ENCODE measurements at regions not wholly inside any gene's neighbourhood (a gene's known extent, or its start where the extent isn't known, plus 50 kb on each side); places are given as distances from the start of the nearest gene placed in this dataset.

GRCh38 chr1:184258525-184258924 is 128.3 kb upstream of the C1orf21 start:
- DNase-seq (ENCODE audit: low read depth in 2 of 2), result no peak
- Histone ChIP-seq H4K20me1 (ENCODE audit: control insufficient read depth, extremely low read depth, insufficient read depth, low read length) (no peaks in the 10 kb centered on the region), H3K27me3 (ENCODE audit: control insufficient read depth, insufficient read depth, low read length) (no peaks in the 10 kb centered on the region), H3K79me2 (ENCODE audit: control insufficient read depth, insufficient read depth, low read length) (no peaks in the 10 kb centered on the region), H3K36me3 (ENCODE audit: control insufficient read depth, insufficient read depth, low read length) (no peaks in the 10 kb centered on the region), H2AFZ (ENCODE audit: low read length) (no peak overlapping the region), H3K9ac (ENCODE audit: insufficient read depth, low read length) (no peak overlapping the region), H3K4me1 (ENCODE audit: control insufficient read depth, extremely low read depth, insufficient read depth, low read length) (peaks cover 2% of the 10 kb centered on the region), H3K9me3 (ENCODE audit: control insufficient read depth, insufficient read depth, low read depth, low read length) (no peaks in the 10 kb centered on the region), H3K27ac (ENCODE audit: insufficient read depth, low read length) (no peak overlapping the region), H3K4me2 (ENCODE audit: extremely low read depth, insufficient read depth, low read length) (no peak overlapping the region), H3K4me3 (replicated peaks in 1 of 4; ENCODE audit: control extremely low read depth in 1 of 4, insufficient read depth in 1 of 4, low read depth in 3 of 4, low read length in 4 of 4) (no peak overlapping the region)
- no peak for TF ChIP-seq EZH2 (IDR thresholded peaks at IDR 0.05; ENCODE audit: low read length, missing control alignments)
- TF ChIP-seq, protein P1, sequence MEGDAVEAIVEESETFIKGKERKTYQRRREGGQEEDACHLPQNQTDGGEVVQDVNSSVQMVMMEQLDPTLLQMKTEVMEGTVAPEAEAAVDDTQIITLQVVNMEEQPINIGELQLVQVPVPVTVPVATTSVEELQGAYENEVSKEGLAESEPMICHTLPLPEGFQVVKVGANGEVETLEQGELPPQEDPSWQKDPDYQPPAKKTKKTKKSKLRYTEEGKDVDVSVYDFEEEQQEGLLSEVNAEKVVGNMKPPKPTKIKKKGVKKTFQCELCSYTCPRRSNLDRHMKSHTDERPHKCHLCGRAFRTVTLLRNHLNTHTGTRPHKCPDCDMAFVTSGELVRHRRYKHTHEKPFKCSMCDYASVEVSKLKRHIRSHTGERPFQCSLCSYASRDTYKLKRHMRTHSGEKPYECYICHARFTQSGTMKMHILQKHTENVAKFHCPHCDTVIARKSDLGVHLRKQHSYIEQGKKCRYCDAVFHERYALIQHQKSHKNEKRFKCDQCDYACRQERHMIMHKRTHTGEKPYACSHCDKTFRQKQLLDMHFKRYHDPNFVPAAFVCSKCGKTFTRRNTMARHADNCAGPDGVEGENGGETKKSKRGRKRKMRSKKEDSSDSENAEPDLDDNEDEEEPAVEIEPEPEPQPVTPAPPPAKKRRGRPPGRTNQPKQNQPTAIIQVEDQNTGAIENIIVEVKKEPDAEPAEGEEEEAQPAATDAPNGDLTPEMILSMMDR (conservative IDR thresholded peaks at IDR 0.05 in 1 of 2, IDR thresholded peaks at IDR 0.05 in 1 of 2; ENCODE audit: low read depth in 1 of 2, low read length in 2 of 2), result no peak

GRCh38 chr1:184260382-184260781 is 126.4 kb upstream of the C1orf21 start:
- no peaks in the 10 kb centered on the region for H3K36me3 ChIP-seq (ENCODE audit: control insufficient read depth, insufficient read depth, low read length)
- no peaks in the 10 kb centered on the region for H3K79me2 ChIP-seq (ENCODE audit: control insufficient read depth, insufficient read depth, low read length)
- no peak overlapping the region for H3K4me3 ChIP-seq (replicated peaks in 1 of 4; ENCODE audit: control extremely low read depth in 1 of 4, insufficient read depth in 1 of 4, low read depth in 3 of 4, low read length in 4 of 4)
- no peak overlapping the region for H3K9ac ChIP-seq (ENCODE audit: insufficient read depth, low read length)
- peaks cover 2% of the 10 kb centered on the region for H3K4me1 ChIP-seq (ENCODE audit: control insufficient read depth, extremely low read depth, insufficient read depth, low read length)
- no peaks in the 10 kb centered on the region for H4K20me1 ChIP-seq (ENCODE audit: control insufficient read depth, extremely low read depth, insufficient read depth, low read length)
- no peak overlapping the region for H3K27ac ChIP-seq (ENCODE audit: insufficient read depth, low read length)
- no peak overlapping the region for H2AFZ ChIP-seq (ENCODE audit: low read length)
- no peaks in the 10 kb centered on the region for H3K27me3 ChIP-seq (ENCODE audit: control insufficient read depth, insufficient read depth, low read length)
- no peak overlapping the region for H3K4me2 ChIP-seq (ENCODE audit: extremely low read depth, insufficient read depth, low read length)
- H3K9me3 ChIP-seq (ENCODE audit: control insufficient read depth, insufficient read depth, low read depth, low read length), result no peaks in the 10 kb centered on the region
- peak; percentile 16 to 92 for DNase-seq (ENCODE audit: low read depth in 2 of 2)
- no peak for TF ChIP-seq EZH2 (IDR thresholded peaks at IDR 0.05; ENCODE audit: low read length, missing control alignments)
- TF ChIP-seq, protein P1 (conservative IDR thresholded peaks at IDR 0.05 in 1 of 2, IDR thresholded peaks at IDR 0.05 in 1 of 2; ENCODE audit: low read depth in 1 of 2, low read length in 2 of 2), result no peak

DNA sequence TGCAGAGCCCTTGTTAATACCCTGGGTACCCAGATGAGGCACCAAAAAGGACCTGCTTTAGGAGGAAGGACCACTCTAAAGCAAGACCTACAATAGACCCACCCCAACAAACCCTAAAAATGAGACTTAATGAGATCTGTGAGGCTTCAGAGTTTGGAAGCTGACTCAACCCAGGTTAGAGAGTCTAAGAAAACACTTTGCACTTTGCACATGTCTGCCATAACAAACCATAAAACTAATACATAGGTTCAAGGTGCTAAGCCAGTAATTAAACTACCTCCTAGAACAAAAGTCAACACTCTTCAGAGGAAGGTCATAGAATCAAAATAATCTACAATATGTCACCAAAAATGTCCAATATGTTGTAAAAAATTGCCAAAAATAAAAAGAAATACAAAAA is 124.7 kb upstream of the C1orf21 start:
- Histone ChIP-seq H3K4me3 (replicated peaks in 1 of 4; ENCODE audit: control extremely low read depth in 1 of 4, insufficient read depth in 1 of 4, low read depth in 3 of 4, low read length in 4 of 4) (no peak overlapping the region), H3K9ac (ENCODE audit: insufficient read depth, low read length) (no peak overlapping the region), H3K79me2 (ENCODE audit: control insufficient read depth, insufficient read depth, low read length) (no peaks in the 10 kb centered on the region), H2AFZ (ENCODE audit: low read length) (no peak overlapping the region), H3K4me1 (ENCODE audit: control insufficient read depth, extremely low read depth, insufficient read depth, low read length) (peaks cover 2% of the 10 kb centered on the region), H3K27me3 (ENCODE audit: control insufficient read depth, insufficient read depth, low read length) (no peaks in the 10 kb centered on the region), H3K4me2 (ENCODE audit: extremely low read depth, insufficient read depth, low read length) (no peak overlapping the region), H3K27ac (ENCODE audit: insufficient read depth, low read length) (no peak overlapping the region), H3K9me3 (ENCODE audit: control insufficient read depth, insufficient read depth, low read depth, low read length) (no peaks in the 10 kb centered on the region), H3K36me3 (ENCODE audit: control insufficient read depth, insufficient read depth, low read length) (no peaks in the 10 kb centered on the region), H4K20me1 (ENCODE audit: control insufficient read depth, extremely low read depth, insufficient read depth, low read length) (no peaks in the 10 kb centered on the region)
- DNase-seq (ENCODE audit: low read depth in 2 of 2), result no peak
- TF ChIP-seq EZH2 (IDR thresholded peaks at IDR 0.05; ENCODE audit: low read length, missing control alignments), result no peak
- TF ChIP-seq, protein P1 (conservative IDR thresholded peaks at IDR 0.05 in 1 of 2, IDR thresholded peaks at IDR 0.05 in 1 of 2; ENCODE audit: low read depth in 1 of 2, low read length in 2 of 2), result no peak

All from fibroblast of lung (primary cell).